ENCODE measurements at regions not wholly inside any gene's neighbourhood (a gene's known extent, or its start where the extent isn't known, plus 50 kb on each side); places are given as distances from the start of the nearest gene placed in this dataset.
"Not testable (repeated sequence)": the region's sequence is repeated elsewhere in the genome, so short reads cannot be mapped to it uniquely, and the experiment has no call there.

- no peak overlapping the region for H3K4me3 ChIP-seq (ENCODE audit: control insufficient read depth in 1 of 7, extremely low read depth in 1 of 7, insufficient read depth in 4 of 7, low read depth in 2 of 7, low read length in 6 of 7)
- WGBS (ENCODE audit: insufficient coverage), result 82% methylated on average over 3 of the region's 3 CpGs
- no peak overlapping the region for H3K27ac ChIP-seq (ENCODE audit: insufficient read depth in 1 of 2, low read depth in 1 of 2, low read length in 2 of 2, poor library complexity in 1 of 2, severe bottlenecking in 2 of 2)
- H3K36me3 ChIP-seq (ENCODE audit: control insufficient read depth in 4 of 4, insufficient read depth in 4 of 4, low read length in 3 of 4), result no peaks in the 10 kb centered on the region
- peaks cover 0 to 7% (median 0%) of the 10 kb centered on the region in 5 experiments for H3K9me3 ChIP-seq (ENCODE audit: control extremely low read depth in 1 of 5, control insufficient read depth in 4 of 5, insufficient read depth in 2 of 5, low read depth in 1 of 5, low read length in 4 of 5)
- peaks cover 0 to 4% (median 2%) of the 10 kb centered on the region in 5 experiments for H3K27me3 ChIP-seq (replicated peaks in 2 of 5; ENCODE audit: control insufficient read depth in 4 of 5, insufficient read depth in 5 of 5, low read length in 4 of 5)
- H3K4me1 ChIP-seq (ENCODE audit: control extremely low read depth in 1 of 4, control insufficient read depth in 4 of 4, insufficient read depth in 4 of 4, low read length in 3 of 4), result no peaks in the 10 kb centered on the region
- no peak for DNase-seq
- CTCF ChIA-PET, result no interaction called here
- POLR2A ChIA-PET, result no interaction called here
These were observed 70.0 kb upstream of the WDR72 start for GRCh38 chr15:53829471-53829870.

DNA sequence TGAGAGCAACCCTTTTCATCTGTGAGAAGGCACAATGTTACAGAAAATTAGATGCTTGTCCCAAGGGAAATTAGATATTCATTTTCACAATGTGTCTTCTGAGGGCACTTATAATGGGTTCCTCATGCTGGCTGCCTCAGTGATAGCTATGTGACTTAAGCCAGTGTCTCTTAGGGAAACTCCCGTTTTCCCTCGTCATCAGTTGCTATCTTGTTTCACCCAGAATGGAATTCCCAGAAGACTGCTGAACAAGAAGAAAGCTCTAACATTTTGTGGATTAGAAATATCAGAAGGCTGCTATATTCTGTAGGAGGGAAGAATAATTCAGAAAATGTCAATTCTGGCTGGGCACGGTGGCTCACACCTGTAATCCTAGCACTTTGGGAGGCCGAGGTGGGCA is 67.9 kb upstream of the WDR72 start:
- DNase-seq, result no peak
- H3K27me3 ChIP-seq (replicated peaks in 2 of 5; ENCODE audit: control insufficient read depth in 4 of 5, insufficient read depth in 5 of 5, low read length in 4 of 5), result peaks cover 0 to 4% (median 0%) of the 10 kb centered on the region in 5 experiments
- 88% methylated on average over 4 of the region's 4 CpGs for WGBS (ENCODE audit: insufficient coverage)
- peaks cover 0 to 10% (median 0%) of the 10 kb centered on the region in 5 experiments for H3K9me3 ChIP-seq (ENCODE audit: control extremely low read depth in 1 of 5, control insufficient read depth in 4 of 5, insufficient read depth in 2 of 5, low read depth in 1 of 5, low read length in 4 of 5)
- no peak overlapping the region for H3K4me3 ChIP-seq (ENCODE audit: control insufficient read depth in 1 of 7, extremely low read depth in 1 of 7, insufficient read depth in 4 of 7, low read depth in 2 of 7, low read length in 6 of 7)
- H3K4me1 ChIP-seq (ENCODE audit: control extremely low read depth in 1 of 4, control insufficient read depth in 4 of 4, insufficient read depth in 4 of 4, low read length in 3 of 4), result no peaks in the 10 kb centered on the region
- no peak overlapping the region for H3K27ac ChIP-seq (ENCODE audit: insufficient read depth in 1 of 2, low read depth in 1 of 2, low read length in 2 of 2, poor library complexity in 1 of 2, severe bottlenecking in 2 of 2)
- no peaks in the 10 kb centered on the region for H3K36me3 ChIP-seq (ENCODE audit: control insufficient read depth in 4 of 4, insufficient read depth in 4 of 4, low read length in 3 of 4)
- CTCF ChIA-PET, result no interaction called here
- POLR2A ChIA-PET, result no interaction called here

DNA sequence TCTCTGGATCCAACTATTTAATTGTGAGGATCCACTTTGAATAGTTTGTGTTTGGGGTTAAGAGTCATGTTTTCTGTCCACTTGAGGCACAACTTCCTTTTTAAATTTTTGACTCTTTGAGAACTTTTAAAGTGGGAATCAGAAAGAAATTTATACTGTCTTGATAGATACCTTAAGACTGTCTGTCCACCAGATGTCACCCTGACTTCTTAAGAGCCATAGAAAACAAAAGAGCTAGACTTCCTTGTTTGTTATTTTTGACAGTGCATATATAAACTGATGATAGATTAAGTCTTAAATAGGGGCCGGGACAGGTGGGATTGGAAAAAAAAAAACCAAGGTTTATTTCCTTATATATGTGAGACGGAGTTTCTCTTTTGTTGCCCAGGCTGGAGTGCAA is 52.1 kb upstream of the WDR72 start:
- Histone ChIP-seq H3K27me3 (replicated peaks in 2 of 5; ENCODE audit: control insufficient read depth in 4 of 5, insufficient read depth in 5 of 5, low read length in 4 of 5) (peaks cover 0 to 2% (median 0%) of the 10 kb centered on the region in 5 experiments), H3K9me3 (ENCODE audit: control extremely low read depth in 1 of 5, control insufficient read depth in 4 of 5, insufficient read depth in 2 of 5, low read depth in 1 of 5, low read length in 4 of 5) (no peaks in the 10 kb centered on the region), H3K27ac (ENCODE audit: insufficient read depth in 1 of 2, low read depth in 1 of 2, low read length in 2 of 2, poor library complexity in 1 of 2, severe bottlenecking in 2 of 2) (no peak overlapping the region), H3K4me3 (ENCODE audit: control insufficient read depth in 1 of 7, extremely low read depth in 1 of 7, insufficient read depth in 4 of 7, low read depth in 2 of 7, low read length in 6 of 7) (no peak overlapping the region), H3K36me3 (ENCODE audit: control insufficient read depth in 4 of 4, insufficient read depth in 4 of 4, low read length in 3 of 4) (no peaks in the 10 kb centered on the region), H3K4me1 (ENCODE audit: control extremely low read depth in 1 of 4, control insufficient read depth in 4 of 4, insufficient read depth in 4 of 4, low read length in 3 of 4) (no peaks in the 10 kb centered on the region)
- DNase-seq, result peak; percentile 28 to 53 (median 48)
- WGBS (ENCODE audit: insufficient coverage), result 17% methylated on average over 1 of the region's 2 CpGs
- ChIA-PET CTCF (interaction anchor here (1.0 to 1.6 kb wide), 3 partner anchors 20 to 1357 kb away, joined by 3 to 4 read pairs (median 3); no protein-coding TSS in a partner anchor), POLR2A (no interaction called here)

GRCh38 chr15:53810306-53810705 is 50.8 kb upstream of the WDR72 start:
- H3K27ac ChIP-seq (ENCODE audit: insufficient read depth in 1 of 2, low read depth in 1 of 2, low read length in 2 of 2, poor library complexity in 1 of 2, severe bottlenecking in 2 of 2); H3K4me3 ChIP-seq (ENCODE audit: control insufficient read depth in 1 of 7, extremely low read depth in 1 of 7, insufficient read depth in 4 of 7, low read depth in 2 of 7, low read length in 6 of 7); H3K27me3 ChIP-seq (replicated peaks in 2 of 5; ENCODE audit: control insufficient read depth in 4 of 5, insufficient read depth in 5 of 5, low read length in 4 of 5); H3K4me1 ChIP-seq (ENCODE audit: control extremely low read depth in 1 of 4, control insufficient read depth in 4 of 4, insufficient read depth in 4 of 4, low read length in 3 of 4); H3K9me3 ChIP-seq (ENCODE audit: control extremely low read depth in 1 of 5, control insufficient read depth in 4 of 5, insufficient read depth in 2 of 5, low read depth in 1 of 5, low read length in 4 of 5); POLR2A ChIA-PET; DNase-seq; H3K36me3 ChIP-seq (ENCODE audit: control insufficient read depth in 4 of 4, insufficient read depth in 4 of 4, low read length in 3 of 4): not testable (repeated sequence)
- WGBS (ENCODE audit: insufficient coverage), result 86% methylated on average over 7 of the region's 7 CpGs
- CTCF ChIA-PET, result interaction anchor here (1.3 to 1.6 kb wide), 2 partner anchors 21 to 1298 kb away, joined by 3 to 4 read pairs; no protein-coding TSS in a partner anchor

Data from common myeloid progenitor, CD34-positive (primary cell).